Bronchial epithelial cell (primary cell): ENCODE measurements at regions not wholly inside any gene's neighbourhood (a gene's known extent, or its start where the extent isn't known, plus 50 kb on each side); places are given as distances from the start of the nearest gene placed in this dataset.

ENCODE experiments used
- DNase-seq: peaks from one replicate; pipeline ENCODE4 v3.0.0-alpha.2; 2010; ENCODE audit warnings: low read depth
- FAIRE-seq: peaks from 2 replicates; lab custom pipeline; 2011; peaks lifted over from hg19 to GRCh38; lab: Jason Lieb, UNC
- H3K27me3 ChIP-seq: 2 replicates; pipeline ENCODE4 v1.5.1; 2011; ENCODE audit warnings: low read length; ENCODE audit not compliant: control insufficient read depth, insufficient read depth
- H3K36me3 ChIP-seq: 2 replicates; pipeline ENCODE4 v1.5.1; 2011; ENCODE audit warnings: low read length; ENCODE audit not compliant: control insufficient read depth, insufficient read depth
- H3K4me3 ChIP-seq: 2 replicates; pipeline ENCODE4 v1.5.1; 2011; ENCODE audit warnings: mild to moderate bottlenecking, low read depth, low read length, control low read depth
- TF ChIP-seq, protein P1 (sequence below): IDR thresholded peaks from 2 replicates; pipeline ENCODE4 v1.5.1; 2011; ENCODE audit warnings: mild to moderate bottlenecking, moderate library complexity, low read length, control low read depth, inconsistent platforms; ENCODE audit not compliant: insufficient read depth, severe bottlenecking

DNA sequence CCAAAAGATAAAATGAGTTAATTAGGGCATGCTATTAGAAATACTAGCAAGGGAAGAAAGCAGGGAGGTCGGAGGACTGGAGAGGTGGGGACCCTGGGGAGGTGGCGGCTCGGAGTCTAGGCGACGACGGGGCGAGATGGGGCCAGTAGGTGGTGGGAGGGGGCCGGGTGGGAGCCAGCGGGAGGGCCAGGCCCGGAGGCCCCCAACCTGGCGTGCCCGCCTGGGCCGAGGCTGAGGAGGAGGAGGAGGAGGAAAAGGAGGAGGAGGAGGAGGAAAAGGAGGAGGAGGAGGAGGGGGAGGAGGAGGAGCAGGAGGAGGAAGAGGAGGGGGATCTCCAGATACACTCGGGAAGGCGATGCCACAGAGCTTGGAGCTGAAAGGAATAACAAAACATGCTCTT, 426.2 kb downstream of the NR2F2 start:
- DNase-seq (no peak), FAIRE-seq (no peak)
- H3K4me3 ChIP-seq: no peak overlapping the region
- TF ChIP-seq, protein P1, sequence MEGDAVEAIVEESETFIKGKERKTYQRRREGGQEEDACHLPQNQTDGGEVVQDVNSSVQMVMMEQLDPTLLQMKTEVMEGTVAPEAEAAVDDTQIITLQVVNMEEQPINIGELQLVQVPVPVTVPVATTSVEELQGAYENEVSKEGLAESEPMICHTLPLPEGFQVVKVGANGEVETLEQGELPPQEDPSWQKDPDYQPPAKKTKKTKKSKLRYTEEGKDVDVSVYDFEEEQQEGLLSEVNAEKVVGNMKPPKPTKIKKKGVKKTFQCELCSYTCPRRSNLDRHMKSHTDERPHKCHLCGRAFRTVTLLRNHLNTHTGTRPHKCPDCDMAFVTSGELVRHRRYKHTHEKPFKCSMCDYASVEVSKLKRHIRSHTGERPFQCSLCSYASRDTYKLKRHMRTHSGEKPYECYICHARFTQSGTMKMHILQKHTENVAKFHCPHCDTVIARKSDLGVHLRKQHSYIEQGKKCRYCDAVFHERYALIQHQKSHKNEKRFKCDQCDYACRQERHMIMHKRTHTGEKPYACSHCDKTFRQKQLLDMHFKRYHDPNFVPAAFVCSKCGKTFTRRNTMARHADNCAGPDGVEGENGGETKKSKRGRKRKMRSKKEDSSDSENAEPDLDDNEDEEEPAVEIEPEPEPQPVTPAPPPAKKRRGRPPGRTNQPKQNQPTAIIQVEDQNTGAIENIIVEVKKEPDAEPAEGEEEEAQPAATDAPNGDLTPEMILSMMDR: no peak
- H3K27me3 ChIP-seq: no peaks in the 10 kb centered on the region
- H3K36me3 ChIP-seq: no peaks in the 10 kb centered on the region

GRCh38 chr15:96762566-96762965, 432.1 kb downstream of the NR2F2 start:
- DNase-seq (no peak), FAIRE-seq (no peak)
- Histone ChIP-seq H3K36me3 (no peaks in the 10 kb centered on the region), H3K4me3 (no peak overlapping the region), H3K27me3 (no peaks in the 10 kb centered on the region)
- TF ChIP-seq, protein P1: no peak

GRCh38 chr15:96764501-96764900, 434.0 kb downstream of the NR2F2 start:
- Histone ChIP-seq H3K27me3 (no peaks in the 10 kb centered on the region), H3K4me3 (no peak overlapping the region), H3K36me3 (no peaks in the 10 kb centered on the region)
- FAIRE-seq (no peak), DNase-seq (no peak)
- TF ChIP-seq, protein P1: no peak

DNA sequence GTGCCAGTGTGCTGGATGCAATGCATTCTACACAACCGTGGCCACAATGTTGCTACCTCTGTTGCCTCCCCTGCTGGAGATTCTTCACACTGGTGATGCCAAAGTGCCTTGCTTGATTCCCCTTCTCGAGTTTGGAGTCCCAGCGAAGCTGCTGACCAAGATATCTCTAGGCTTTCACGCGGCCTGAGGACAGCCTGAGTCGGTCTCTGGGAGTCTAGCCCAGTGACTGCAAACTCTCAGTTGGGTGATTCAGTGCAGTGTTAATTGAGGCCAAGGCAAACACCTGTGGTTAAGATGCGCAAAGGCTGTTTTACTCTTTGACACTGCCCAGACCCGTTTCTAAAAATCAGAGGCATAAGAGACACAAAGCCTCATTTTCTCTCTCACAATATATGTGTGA, 434.4 kb downstream of the NR2F2 start:
- FAIRE-seq: no peak
- Histone ChIP-seq H3K36me3 (no peaks in the 10 kb centered on the region), H3K27me3 (no peaks in the 10 kb centered on the region), H3K4me3 (no peak overlapping the region)
- no peak for DNase-seq
- TF ChIP-seq, protein P1: no peak

DNA sequence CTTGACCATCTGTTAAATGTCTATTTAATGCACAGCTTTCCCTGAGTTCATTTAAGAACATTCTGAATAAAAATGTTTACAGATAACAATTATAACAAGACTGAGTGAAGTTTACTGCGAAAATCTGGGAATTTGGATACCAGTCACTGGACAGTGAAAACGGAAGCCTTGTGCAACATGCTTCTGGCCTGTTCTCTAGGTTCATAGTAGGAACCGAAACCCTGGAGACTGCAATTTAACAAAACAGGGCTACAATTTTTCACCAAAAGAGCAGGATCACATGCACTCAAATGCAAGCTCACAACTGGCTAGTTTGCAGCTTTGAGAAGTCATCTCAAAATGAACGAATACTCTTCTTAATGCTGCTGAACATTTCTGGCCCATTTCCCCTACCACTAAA, 435.9 kb downstream of the NR2F2 start:
- no peak for DNase-seq
- no peaks in the 10 kb centered on the region for H3K27me3 ChIP-seq
- H3K4me3 ChIP-seq: no peak overlapping the region
- TF ChIP-seq, protein P1: no peak
- FAIRE-seq: no peak
- H3K36me3 ChIP-seq: no peaks in the 10 kb centered on the region

DNA sequence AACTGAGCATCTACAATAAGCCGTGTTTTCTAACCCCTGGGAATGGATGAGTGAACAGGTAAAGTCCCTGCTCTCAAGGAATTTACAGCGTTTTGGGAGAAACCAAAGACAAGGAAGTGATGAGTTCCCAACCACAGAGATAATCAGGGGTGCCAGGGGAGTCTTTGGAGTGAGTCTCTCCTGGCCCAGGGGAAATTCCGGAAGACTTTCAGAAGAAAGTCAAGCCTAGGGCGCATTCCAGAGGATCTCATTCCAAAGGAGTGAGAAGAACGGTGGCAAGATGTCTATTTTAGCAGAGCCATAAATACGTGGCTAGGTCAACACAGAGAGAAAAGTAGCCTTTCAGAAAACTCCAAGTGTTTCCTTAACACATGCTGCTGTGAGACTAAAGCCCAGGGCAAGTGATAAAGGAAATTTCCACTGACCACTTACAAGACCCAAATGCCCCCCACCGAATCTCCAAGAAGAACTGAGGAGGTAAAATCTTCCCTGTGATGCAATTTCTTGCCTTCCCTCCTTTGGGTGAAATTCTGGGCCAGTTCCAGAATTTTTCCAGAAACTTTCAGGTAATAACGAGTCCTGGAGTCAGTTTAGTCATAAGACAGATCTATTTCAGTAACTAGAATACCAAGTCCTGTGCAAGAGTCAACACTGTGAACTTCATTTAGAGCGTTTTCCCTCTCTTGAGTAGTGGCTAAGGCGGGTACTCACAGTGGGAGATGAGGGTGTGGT, 437.4 kb downstream of the NR2F2 start:
- Histone ChIP-seq H3K36me3 (no peaks in the 10 kb centered on the region), H3K4me3 (no peak overlapping the region), H3K27me3 (no peaks in the 10 kb centered on the region)
- DNase-seq (no peak), FAIRE-seq (peak; percentile 18)
- TF ChIP-seq, protein P1: no peak
